ENCODE measurements at regions not wholly inside any gene's neighbourhood (a gene's known extent, or its start where the extent isn't known, plus 50 kb on each side); places are given as distances from the start of the nearest gene placed in this dataset.

GRCh38 chr16:13630374-13630773 is 289.6 kb upstream of the ERCC4 start:
- TF ChIP-seq, protein P1, sequence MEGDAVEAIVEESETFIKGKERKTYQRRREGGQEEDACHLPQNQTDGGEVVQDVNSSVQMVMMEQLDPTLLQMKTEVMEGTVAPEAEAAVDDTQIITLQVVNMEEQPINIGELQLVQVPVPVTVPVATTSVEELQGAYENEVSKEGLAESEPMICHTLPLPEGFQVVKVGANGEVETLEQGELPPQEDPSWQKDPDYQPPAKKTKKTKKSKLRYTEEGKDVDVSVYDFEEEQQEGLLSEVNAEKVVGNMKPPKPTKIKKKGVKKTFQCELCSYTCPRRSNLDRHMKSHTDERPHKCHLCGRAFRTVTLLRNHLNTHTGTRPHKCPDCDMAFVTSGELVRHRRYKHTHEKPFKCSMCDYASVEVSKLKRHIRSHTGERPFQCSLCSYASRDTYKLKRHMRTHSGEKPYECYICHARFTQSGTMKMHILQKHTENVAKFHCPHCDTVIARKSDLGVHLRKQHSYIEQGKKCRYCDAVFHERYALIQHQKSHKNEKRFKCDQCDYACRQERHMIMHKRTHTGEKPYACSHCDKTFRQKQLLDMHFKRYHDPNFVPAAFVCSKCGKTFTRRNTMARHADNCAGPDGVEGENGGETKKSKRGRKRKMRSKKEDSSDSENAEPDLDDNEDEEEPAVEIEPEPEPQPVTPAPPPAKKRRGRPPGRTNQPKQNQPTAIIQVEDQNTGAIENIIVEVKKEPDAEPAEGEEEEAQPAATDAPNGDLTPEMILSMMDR (IDR thresholded peaks at IDR 0.05; ENCODE audit: borderline replicate concordance, extremely low read depth, low read length, poor library complexity, severe bottlenecking) = no peak
- TF ChIP-seq EZH2 (IDR thresholded peaks at IDR 0.05; ENCODE audit: borderline replicate concordance, low read depth, low read length, severe bottlenecking) = no peak
